Right atrium auricular region (tissue), 2 donors: ENCODE measurements at regions not wholly inside any gene's neighbourhood (a gene's known extent, or its start where the extent isn't known, plus 50 kb on each side); places are given as distances from the start of the nearest gene placed in this dataset.
"Not testable (repeated sequence)": the region's sequence is repeated elsewhere in the genome, so short reads cannot be mapped to it uniquely, and the experiment has no call there.

ENCODE experiments used
- DNase-seq: peaks from one replicate; pipeline ENCODE4 v3.0.0-alpha.2; 2019; ENCODE audit warnings: low spot score
- H3K27ac ChIP-seq, 2 donors: fragments of 200-600 bp; sonication (generic); 1 replicate in 1 of 2; 2 replicates in 1 of 2; pipeline ENCODE4 v1.5.1; 2016 to 2019
- H3K27me3 ChIP-seq, 2 donors: fragments of 200-600 bp; sonication (generic); one replicate each; pipeline versions ENCODE4 v1.5.1 to v1.6.0; 2017 to 2019
- H3K36me3 ChIP-seq: fragments of 200-600 bp; sonication (generic); one replicate; pipeline ENCODE4 v1.5.1; 2016
- H3K4me1 ChIP-seq, 2 donors: fragments of 200-600 bp; sonication (generic); one replicate each; pipeline versions ENCODE4 v1.5.1 to v1.6.0; 2017 to 2019
- H3K4me3 ChIP-seq, 2 donors: fragments of 200-600 bp; sonication (generic); 1 replicate in 1 of 2; 2 replicates in 1 of 2; pipeline ENCODE4 v1.5.1; 2017 to 2019; ENCODE audit warnings: mild to moderate bottlenecking in 1 of 2, moderate library complexity in 1 of 2
- H3K9me3 ChIP-seq, 2 donors: fragments of 200-600 bp; sonication (generic); one replicate each; pipeline ENCODE4 v1.5.1; 2019
- TF ChIP-seq, protein P1 (sequence below), 2 donors: fragments of 200-600 bp; sonication (generic); IDR thresholded peaks; one replicate each; pipeline ENCODE4 v1.5.1; 2019; ENCODE audit warnings: antibody characterized with exemption in 2 of 2

DNA sequence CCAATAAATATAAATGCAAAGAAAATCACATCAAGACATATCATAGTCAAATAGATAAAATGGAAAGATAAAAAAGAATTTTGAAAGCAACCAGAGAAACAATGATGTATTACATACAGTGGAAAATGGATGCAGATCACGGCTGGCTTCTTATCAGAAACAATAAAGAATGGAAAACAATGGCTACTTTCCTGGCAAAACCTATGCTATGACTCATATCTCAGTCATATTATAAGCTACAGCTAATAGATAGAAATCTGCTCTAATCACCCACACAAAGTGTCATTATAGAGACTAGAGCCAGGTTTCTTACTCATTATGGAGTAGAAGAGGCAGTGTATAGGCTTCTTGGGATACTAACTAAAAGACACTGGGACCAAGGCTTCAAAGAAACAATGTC is 93.5 kb upstream of the TACR1 start:
- H3K4me1 ChIP-seq = no peaks in the 10 kb centered on the region
- no peak overlapping the region for H3K4me3 ChIP-seq
- TF ChIP-seq, protein P1, sequence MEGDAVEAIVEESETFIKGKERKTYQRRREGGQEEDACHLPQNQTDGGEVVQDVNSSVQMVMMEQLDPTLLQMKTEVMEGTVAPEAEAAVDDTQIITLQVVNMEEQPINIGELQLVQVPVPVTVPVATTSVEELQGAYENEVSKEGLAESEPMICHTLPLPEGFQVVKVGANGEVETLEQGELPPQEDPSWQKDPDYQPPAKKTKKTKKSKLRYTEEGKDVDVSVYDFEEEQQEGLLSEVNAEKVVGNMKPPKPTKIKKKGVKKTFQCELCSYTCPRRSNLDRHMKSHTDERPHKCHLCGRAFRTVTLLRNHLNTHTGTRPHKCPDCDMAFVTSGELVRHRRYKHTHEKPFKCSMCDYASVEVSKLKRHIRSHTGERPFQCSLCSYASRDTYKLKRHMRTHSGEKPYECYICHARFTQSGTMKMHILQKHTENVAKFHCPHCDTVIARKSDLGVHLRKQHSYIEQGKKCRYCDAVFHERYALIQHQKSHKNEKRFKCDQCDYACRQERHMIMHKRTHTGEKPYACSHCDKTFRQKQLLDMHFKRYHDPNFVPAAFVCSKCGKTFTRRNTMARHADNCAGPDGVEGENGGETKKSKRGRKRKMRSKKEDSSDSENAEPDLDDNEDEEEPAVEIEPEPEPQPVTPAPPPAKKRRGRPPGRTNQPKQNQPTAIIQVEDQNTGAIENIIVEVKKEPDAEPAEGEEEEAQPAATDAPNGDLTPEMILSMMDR (IDR thresholded peaks at IDR 0.05) = no peak
- H3K27ac ChIP-seq = no peak overlapping the region
- no peaks in the 10 kb centered on the region for H3K9me3 ChIP-seq
- DNase-seq = no peak
- H3K36me3 ChIP-seq = no peaks in the 10 kb centered on the region
- no peaks in the 10 kb centered on the region for H3K27me3 ChIP-seq

DNA sequence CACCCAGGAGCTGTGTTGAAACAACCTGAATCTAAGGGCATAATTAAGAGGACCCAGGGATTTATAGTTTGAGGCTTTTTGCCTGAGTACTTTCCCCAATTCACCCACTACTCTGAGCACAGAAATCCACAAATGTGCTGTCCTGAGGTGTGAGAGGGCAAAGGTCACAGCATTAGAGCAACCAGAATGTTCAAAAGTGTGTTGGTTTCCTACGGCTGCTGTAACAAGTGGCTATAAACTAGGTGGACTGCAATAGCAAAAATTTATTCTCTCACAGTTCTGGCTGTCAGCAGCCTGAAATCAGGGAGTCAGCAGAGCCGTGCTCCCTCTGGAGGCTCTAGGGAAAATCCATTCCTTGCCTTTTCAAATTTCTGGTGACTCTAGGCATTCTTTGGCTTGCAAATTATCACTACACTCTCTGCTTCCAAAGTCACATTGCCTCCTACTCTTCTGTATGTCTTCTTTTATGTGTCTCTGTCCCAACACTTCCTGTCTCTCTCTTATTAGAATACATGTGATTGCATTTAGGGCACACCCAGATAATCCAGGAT is 91.4 kb upstream of the TACR1 start:
- TF ChIP-seq, protein P1 (IDR thresholded peaks at IDR 0.05) = no peak
- DNase-seq = no peak

DNA sequence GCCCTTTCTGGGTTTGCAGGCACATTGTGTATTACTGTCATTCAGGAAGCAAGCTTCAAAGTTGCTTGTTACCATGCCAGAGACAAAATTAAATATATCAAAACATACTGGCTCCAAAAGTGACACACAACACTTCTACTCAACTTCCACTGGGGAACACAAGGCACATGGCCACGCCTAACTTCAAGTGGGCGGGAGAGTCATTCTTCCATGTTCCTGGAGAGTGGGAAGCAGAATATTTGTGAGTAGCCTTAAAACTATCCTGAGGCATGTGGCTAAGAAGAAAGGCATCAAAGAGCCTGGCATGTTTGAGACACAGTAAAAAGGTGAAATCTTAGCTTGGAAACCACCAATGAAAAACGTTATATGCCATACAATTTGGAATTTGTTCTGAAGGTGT is 90.5 kb upstream of the TACR1 start:
- TF ChIP-seq, protein P1 (IDR thresholded peaks at IDR 0.05) = no peak
- H3K4me3 ChIP-seq = no peak overlapping the region
- H3K36me3 ChIP-seq = no peaks in the 10 kb centered on the region
- no peaks in the 10 kb centered on the region for H3K27me3 ChIP-seq
- H3K4me1 ChIP-seq = no peaks in the 10 kb centered on the region
- DNase-seq = no peak
- H3K9me3 ChIP-seq = no peaks in the 10 kb centered on the region
- H3K27ac ChIP-seq = no peak overlapping the region

More for the DNA sequence above, 91.4 kb upstream of the TACR1 start:
- Histone ChIP-seq H3K4me1 (no peaks in the 10 kb centered on the region), H3K27me3 (no peaks in the 10 kb centered on the region), H3K4me3 (no peak overlapping the region), H3K27ac (no peak overlapping the region), H3K9me3 (no peaks in the 10 kb centered on the region), H3K36me3 (no peaks in the 10 kb centered on the region)

DNA sequence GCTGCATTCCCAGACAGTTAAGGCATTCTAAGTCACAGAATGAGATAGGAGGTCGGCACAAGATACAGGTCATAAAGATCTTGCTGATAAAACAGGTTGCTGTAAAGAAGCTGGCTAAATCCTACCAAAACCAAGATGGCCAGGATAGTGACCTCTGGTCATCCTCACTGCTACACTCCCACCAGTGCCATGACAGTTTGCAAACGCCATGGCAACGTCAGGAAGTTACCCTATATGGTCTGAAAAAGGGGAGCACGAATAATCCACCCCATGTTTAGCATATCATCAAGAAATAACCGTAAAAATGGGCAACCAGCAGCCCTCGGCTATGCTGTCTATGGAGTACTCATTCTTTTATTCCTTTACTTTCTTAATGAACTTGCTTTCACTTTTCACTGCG is 89.9 kb upstream of the TACR1 start:
- H3K9me3 ChIP-seq, H3K4me3 ChIP-seq, H3K36me3 ChIP-seq, DNase-seq, H3K27me3 ChIP-seq, H3K4me1 ChIP-seq, H3K27ac ChIP-seq: not testable (repeated sequence)

DNA sequence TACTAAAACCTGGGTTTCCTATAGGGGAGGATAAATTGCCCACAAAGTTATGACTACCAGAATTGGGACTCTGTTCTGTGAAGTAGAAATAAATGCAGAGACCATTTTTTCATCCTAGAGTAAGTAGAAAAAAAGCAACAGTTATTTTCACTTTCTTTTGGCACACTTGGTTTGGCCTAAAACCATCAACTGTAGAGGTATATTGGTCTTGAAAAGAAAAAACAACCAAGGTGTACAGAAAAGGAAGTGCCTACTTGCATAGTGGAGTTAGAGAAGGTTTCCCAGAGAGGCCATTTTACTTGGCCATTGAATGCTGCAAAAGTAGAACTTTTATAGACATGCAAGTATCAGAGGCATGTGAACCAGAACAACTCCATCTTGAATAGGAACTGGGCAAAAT is 89.4 kb upstream of the TACR1 start:
- Histone ChIP-seq H3K27me3 (no peaks in the 10 kb centered on the region), H3K4me3 (no peak overlapping the region), H3K4me1 (no peaks in the 10 kb centered on the region), H3K27ac (no peak overlapping the region), H3K9me3 (no peaks in the 10 kb centered on the region), H3K36me3 (no peaks in the 10 kb centered on the region)
- TF ChIP-seq, protein P1 (IDR thresholded peaks at IDR 0.05) = no peak
- no peak for DNase-seq

DNA sequence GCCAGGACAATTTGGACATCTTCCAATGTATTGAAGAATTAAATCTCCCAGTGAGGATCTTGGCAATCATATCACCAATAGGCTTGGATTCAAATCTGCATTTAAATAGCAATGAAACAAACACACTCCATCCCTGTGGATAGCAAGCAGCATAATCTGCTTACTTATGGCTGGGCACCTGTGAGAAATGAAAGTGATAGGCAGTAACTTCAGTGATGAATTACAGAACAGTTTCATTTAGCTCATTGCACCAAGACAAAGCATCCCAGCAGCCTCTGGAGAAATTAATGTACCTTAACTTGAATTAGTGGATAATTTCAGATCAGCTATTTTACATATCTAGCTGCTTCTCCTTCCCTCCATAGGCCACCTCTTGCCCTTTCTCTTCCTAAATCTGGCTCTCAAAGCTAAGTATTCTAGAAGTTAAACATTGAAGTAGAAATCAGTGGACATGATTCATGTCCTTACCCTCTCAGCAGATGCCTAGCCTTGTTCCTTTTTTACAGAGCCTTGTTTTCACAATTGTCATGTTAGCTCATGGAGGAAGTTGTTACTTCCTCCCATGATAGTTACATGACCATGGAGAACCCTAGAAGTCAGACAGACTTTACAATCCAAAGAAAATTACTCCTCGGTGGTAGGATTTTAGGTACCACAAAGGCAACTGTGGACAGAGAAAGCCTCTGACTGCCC is 88.5 kb upstream of the TACR1 start:
- H3K27ac ChIP-seq = no peak overlapping the region
- no peak overlapping the region for H3K4me3 ChIP-seq
- H3K4me1 ChIP-seq = no peaks in the 10 kb centered on the region
- H3K27me3 ChIP-seq = no peaks in the 10 kb centered on the region
- TF ChIP-seq, protein P1 (IDR thresholded peaks at IDR 0.05) = no peak
- no peaks in the 10 kb centered on the region for H3K36me3 ChIP-seq
- no peak for DNase-seq
- H3K9me3 ChIP-seq = no peaks in the 10 kb centered on the region
